ENCODE measurements at regions not wholly inside any gene's neighbourhood (a gene's known extent, or its start where the extent isn't known, plus 50 kb on each side); places are given as distances from the start of the nearest gene placed in this dataset.

DNA sequence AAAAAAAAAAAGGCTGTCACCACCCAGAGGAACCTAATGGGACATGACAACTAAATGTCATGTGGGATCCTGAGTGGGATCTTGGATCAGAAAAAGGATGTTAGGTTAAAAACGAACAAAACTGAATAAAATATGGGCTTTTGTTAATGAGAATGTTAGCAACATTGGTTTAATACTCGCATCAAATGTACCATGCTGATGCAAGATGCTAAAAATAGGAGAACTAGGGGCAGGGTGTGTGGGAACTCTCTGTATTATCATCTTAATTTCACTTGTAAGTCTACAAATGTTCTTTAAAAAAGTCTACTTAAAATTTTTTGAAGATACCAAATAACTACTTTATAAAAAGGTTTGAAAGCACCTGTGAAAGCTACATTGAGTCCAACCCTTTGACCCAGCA lies 88.8 kb upstream of the PRR5 start:
- no peak for DNase-seq
- Histone ChIP-seq H3K4me2 (no peak overlapping the region), H4K20me1 (ENCODE audit: insufficient read depth) (no peaks in the 10 kb centered on the region), H3K9me3 (0 out of 2 replicates have a peak, but pooled peaks cover 4% of the 10 kb centered on the region), H3K4me1 (ENCODE audit: control insufficient read depth in 1 of 2, insufficient read depth in 2 of 2, low read depth in 1 of 2, low read length in 1 of 2) (no peaks in the 10 kb centered on the region; a peak in 1 of 4 replicates), H3K36me3 (replicated peaks in 1 of 2; ENCODE audit: control insufficient read depth in 1 of 2, insufficient read depth in 2 of 2, low read length in 1 of 2) (no peaks in the 10 kb centered on the region), H3F3A (replicated peaks; ENCODE audit: insufficient read depth) (no peaks in the 10 kb centered on the region), H3K27me3 (ENCODE audit: insufficient read depth) (no peaks in the 10 kb centered on the region), H2AFZ (ENCODE audit: low read depth) (no peak overlapping the region), H3K79me2 (ENCODE audit: insufficient read depth) (no peaks in the 10 kb centered on the region), H3K4me3 (ENCODE audit: low read depth in 2 of 2, low read length in 1 of 2) (no peak overlapping the region), H3K9me2 (no peaks in the 10 kb centered on the region), H3K9ac (no peak overlapping the region), H3K27ac (ENCODE audit: low read depth in 2 of 2, low read length in 1 of 2) (no peak overlapping the region)
- WGBS (ENCODE audit: low lambda C conversion rate): 11% methylated on average over 2 of the region's 2 CpGs
- POLR2A ChIA-PET: no interaction called here
- CTCF ChIA-PET: interaction anchor here (1.0 kb wide), 1 partner anchor 532 kb away, joined by 3 read pairs; no protein-coding TSS in a partner anchor
- no peak for TF ChIP-seq MXI1 (IDR thresholded peaks at IDR 0.05; ENCODE audit: low read depth, low read length)
- TF ChIP-seq, protein P1, sequence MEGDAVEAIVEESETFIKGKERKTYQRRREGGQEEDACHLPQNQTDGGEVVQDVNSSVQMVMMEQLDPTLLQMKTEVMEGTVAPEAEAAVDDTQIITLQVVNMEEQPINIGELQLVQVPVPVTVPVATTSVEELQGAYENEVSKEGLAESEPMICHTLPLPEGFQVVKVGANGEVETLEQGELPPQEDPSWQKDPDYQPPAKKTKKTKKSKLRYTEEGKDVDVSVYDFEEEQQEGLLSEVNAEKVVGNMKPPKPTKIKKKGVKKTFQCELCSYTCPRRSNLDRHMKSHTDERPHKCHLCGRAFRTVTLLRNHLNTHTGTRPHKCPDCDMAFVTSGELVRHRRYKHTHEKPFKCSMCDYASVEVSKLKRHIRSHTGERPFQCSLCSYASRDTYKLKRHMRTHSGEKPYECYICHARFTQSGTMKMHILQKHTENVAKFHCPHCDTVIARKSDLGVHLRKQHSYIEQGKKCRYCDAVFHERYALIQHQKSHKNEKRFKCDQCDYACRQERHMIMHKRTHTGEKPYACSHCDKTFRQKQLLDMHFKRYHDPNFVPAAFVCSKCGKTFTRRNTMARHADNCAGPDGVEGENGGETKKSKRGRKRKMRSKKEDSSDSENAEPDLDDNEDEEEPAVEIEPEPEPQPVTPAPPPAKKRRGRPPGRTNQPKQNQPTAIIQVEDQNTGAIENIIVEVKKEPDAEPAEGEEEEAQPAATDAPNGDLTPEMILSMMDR (IDR thresholded peaks at IDR 0.05): no peak
- TF ChIP-seq FOXM1 (IDR thresholded peaks at IDR 0.05; ENCODE audit: low read depth): no peak
- no peak for TF ChIP-seq CHD2 (IDR thresholded peaks at IDR 0.05; ENCODE audit: low read length, partially characterized antibody)
- TF ChIP-seq EZH2phosphoT487 (IDR thresholded peaks at IDR 0.05; ENCODE audit: borderline replicate concordance, low read depth): no peak
- no peak for TF ChIP-seq RCOR1 (IDR thresholded peaks at IDR 0.05; ENCODE audit: low read length)

DNA sequence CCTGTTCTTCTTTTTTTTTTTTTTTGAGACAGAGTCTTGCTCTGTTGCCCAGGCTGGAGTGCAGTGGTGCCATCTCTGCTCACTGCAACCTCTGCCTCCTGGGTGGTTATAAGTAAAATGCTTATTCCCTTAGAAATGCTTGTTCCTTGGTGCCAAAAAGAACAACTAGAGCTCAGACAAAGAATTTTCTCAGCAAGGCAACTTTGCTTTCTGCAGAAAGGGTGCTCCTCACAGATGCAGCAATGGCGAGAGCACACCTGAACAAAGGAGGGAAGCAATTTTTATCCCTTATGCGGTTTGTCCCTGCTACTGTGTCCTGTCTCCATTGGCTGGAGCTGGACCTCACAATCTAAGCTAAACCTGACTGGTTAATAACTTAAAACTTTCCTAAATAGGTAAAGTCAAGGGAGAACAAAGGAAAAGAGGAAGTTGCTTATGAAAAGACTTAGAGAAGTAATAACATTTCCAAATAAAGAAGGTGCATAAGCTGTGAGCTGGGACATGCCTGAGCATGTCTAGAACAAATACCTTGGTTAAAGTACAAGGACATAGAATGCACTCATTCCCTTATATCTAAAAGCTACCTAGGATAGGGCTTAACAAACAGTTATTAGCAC lies 90.0 kb upstream of the PRR5 start:
- no peaks in the 10 kb centered on the region for H3F3A ChIP-seq (replicated peaks; ENCODE audit: insufficient read depth)
- CTCF ChIA-PET: interaction anchor here (0.9 to 2.9 kb wide), 3 partner anchors 13 to 619 kb away, joined by 3 to 7 read pairs (median 3); no protein-coding TSS in a partner anchor

More for the DNA sequence above, 90.0 kb upstream of the PRR5 start:
- Histone ChIP-seq H4K20me1 (ENCODE audit: insufficient read depth) (no peaks in the 10 kb centered on the region), H3K27me3 (ENCODE audit: insufficient read depth) (no peaks in the 10 kb centered on the region), H3K36me3 (replicated peaks in 1 of 2; ENCODE audit: control insufficient read depth in 1 of 2, insufficient read depth in 2 of 2, low read length in 1 of 2) (no peaks in the 10 kb centered on the region), H3K9ac (no peak overlapping the region), H3K79me2 (ENCODE audit: insufficient read depth) (no peaks in the 10 kb centered on the region), H3K9me2 (no peaks in the 10 kb centered on the region), H3K4me2 (no peak overlapping the region), H3K27ac (ENCODE audit: low read depth in 2 of 2, low read length in 1 of 2) (no peak overlapping the region), H3K4me3 (ENCODE audit: low read depth in 2 of 2, low read length in 1 of 2) (no peak overlapping the region), H3K4me1 (ENCODE audit: control insufficient read depth in 1 of 2, insufficient read depth in 2 of 2, low read depth in 1 of 2, low read length in 1 of 2) (no peaks in the 10 kb centered on the region), H3K9me3 (0 out of 2 replicates have a peak, but pooled peaks cover 4% of the 10 kb centered on the region), H2AFZ (ENCODE audit: low read depth) (no peak overlapping the region)
- POLR2A ChIA-PET: no interaction called here
- no peak for DNase-seq
- TF ChIP-seq POLR2AphosphoS5 (IDR thresholded peaks at IDR 0.05; ENCODE audit: low read depth, low read length) (no peak), TCF12 (IDR thresholded peaks at IDR 0.05) (no peak), FOXJ3 (CRISPR knock-in tag; IDR thresholded peaks at IDR 0.05) (no peak), JUND (IDR thresholded peaks at IDR 0.05) (no peak), SIN3A (IDR thresholded peaks at IDR 0.05; ENCODE audit: borderline replicate concordance, low read depth, low read length) (no peak), GABPA (IDR thresholded peaks at IDR 0.05; ENCODE audit: low read depth) (no peak), FOSL2 (IDR thresholded peaks at IDR 0.05; ENCODE audit: borderline replicate concordance, low read depth) (no peak), EZH2phosphoT487 (IDR thresholded peaks at IDR 0.05; ENCODE audit: borderline replicate concordance, low read depth) (no peak)
- TF ChIP-seq, protein P2, sequence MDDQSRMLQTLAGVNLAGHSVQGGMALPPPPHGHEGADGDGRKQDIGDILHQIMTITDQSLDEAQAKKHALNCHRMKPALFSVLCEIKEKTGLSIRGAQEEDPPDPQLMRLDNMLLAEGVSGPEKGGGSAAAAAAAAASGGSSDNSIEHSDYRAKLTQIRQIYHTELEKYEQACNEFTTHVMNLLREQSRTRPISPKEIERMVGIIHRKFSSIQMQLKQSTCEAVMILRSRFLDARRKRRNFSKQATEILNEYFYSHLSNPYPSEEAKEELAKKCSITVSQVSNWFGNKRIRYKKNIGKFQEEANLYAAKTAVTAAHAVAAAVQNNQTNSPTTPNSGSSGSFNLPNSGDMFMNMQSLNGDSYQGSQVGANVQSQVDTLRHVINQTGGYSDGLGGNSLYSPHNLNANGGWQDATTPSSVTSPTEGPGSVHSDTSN (IDR thresholded peaks at IDR 0.05): no peak
- TF ChIP-seq, protein P3, sequence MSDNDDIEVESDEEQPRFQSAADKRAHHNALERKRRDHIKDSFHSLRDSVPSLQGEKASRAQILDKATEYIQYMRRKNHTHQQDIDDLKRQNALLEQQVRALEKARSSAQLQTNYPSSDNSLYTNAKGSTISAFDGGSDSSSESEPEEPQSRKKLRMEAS (IDR thresholded peaks at IDR 0.05; ENCODE audit: low read depth): no peak
- 18% methylated on average over 2 of the region's 2 CpGs for WGBS (ENCODE audit: low lambda C conversion rate)
